A673 (cell line): ENCODE measurements at regions not wholly inside any gene's neighbourhood (a gene's known extent, or its start where the extent isn't known, plus 50 kb on each side); places are given as distances from the start of the nearest gene placed in this dataset.

Experiments
- CTCF ChIP-seq: fragments of 300-800, 200-600 bp; sonication (generic); conservative IDR thresholded peaks from 2 replicates; pipeline ENCODE4 v1.5.1; 2017; ENCODE audit warnings: low read depth, mild to moderate bottlenecking, antibody characterized with exemption, low read length, moderate library complexity, mixed read lengths
- EZH2 ChIP-seq: fragments of 200-600 bp; sonication (generic); IDR thresholded peaks from 2 replicates; pipeline ENCODE4 v1.6.1; 2017; ENCODE audit warnings: borderline replicate concordance, low read depth, mild to moderate bottlenecking, mixed read lengths, antibody characterized with exemption, low read length; ENCODE audit not compliant: poor library complexity, severe bottlenecking

- TF ChIP-seq CTCF (no peak), EZH2 (no peak)
Measured at GRCh38 chr5:27290172-27290571, 251.8 kb upstream of the CDH9 start.
